Fibroblast of lung (primary cell): ENCODE measurements at regions not wholly inside any gene's neighbourhood (a gene's known extent, or its start where the extent isn't known, plus 50 kb on each side); places are given as distances from the start of the nearest gene placed in this dataset.

ENCODE experiments used
- DNase-seq, 2 donors: peaks; one replicate each; pipeline versions ENCODE4 v3.0.0 to v3.0.0-alpha.2; 2010; ENCODE audit warnings: low read depth in 2 of 2
- H2AFZ ChIP-seq: 2 replicates; pipeline ENCODE4 v1.5.1; 2012; ENCODE audit warnings: low read length, control low read depth, inconsistent platforms
- H3K27ac ChIP-seq: 2 replicates; pipeline ENCODE4 v1.5.1; 2011; ENCODE audit warnings: low read length, control low read depth; ENCODE audit not compliant: insufficient read depth
- H3K27me3 ChIP-seq: 2 replicates; pipeline ENCODE4 v1.5.1; 2011; ENCODE audit warnings: mild to moderate bottlenecking, low read length; ENCODE audit not compliant: control insufficient read depth, insufficient read depth
- H3K36me3 ChIP-seq: 2 replicates; pipeline ENCODE4 v1.5.1; 2011; ENCODE audit warnings: low read length; ENCODE audit not compliant: control insufficient read depth, insufficient read depth
- H3K4me1 ChIP-seq: 2 replicates; pipeline ENCODE4 v1.5.1; 2011; ENCODE audit warnings: low read length; ENCODE audit not compliant: control insufficient read depth, insufficient read depth; ENCODE audit errors: extremely low read depth
- H3K4me2 ChIP-seq: 2 replicates; pipeline ENCODE4 v1.5.1; 2011; ENCODE audit warnings: low read length, control low read depth; ENCODE audit not compliant: insufficient read depth; ENCODE audit errors: extremely low read depth
- H3K4me3 ChIP-seq, 4 experiments: fragments of 200-600 bp in 1 of 4; sonication (generic) in 1 of 4; replicated peaks in 1 of 4; 2 replicates each; pipeline ENCODE4 v1.5.1; 2011 to 2016; ENCODE audit warnings: low read length in 4 of 4, low read depth in 3 of 4, mild to moderate bottlenecking in 3 of 4, control low read depth in 2 of 4, inconsistent platforms in 1 of 4, mixed read lengths in 1 of 4; ENCODE audit not compliant: insufficient read depth in 1 of 4; ENCODE audit errors: control extremely low read depth in 1 of 4
- H3K79me2 ChIP-seq: 2 replicates; pipeline ENCODE4 v1.5.1; 2012; ENCODE audit warnings: mild to moderate bottlenecking, low read length, inconsistent platforms; ENCODE audit not compliant: control insufficient read depth, insufficient read depth
- H3K9ac ChIP-seq: 2 replicates; pipeline ENCODE4 v1.5.1; 2011; ENCODE audit warnings: mild to moderate bottlenecking, low read length, control low read depth; ENCODE audit not compliant: insufficient read depth
- H3K9me3 ChIP-seq: 2 replicates; pipeline ENCODE4 v1.5.1; 2012; ENCODE audit warnings: low read depth, low read length; ENCODE audit not compliant: control insufficient read depth, insufficient read depth
- H4K20me1 ChIP-seq: 2 replicates; pipeline ENCODE4 v1.5.1; 2011; ENCODE audit warnings: low read length; ENCODE audit not compliant: control insufficient read depth, insufficient read depth; ENCODE audit errors: extremely low read depth
- CTCF ChIP-seq, 2 donors: IDR thresholded peaks in 1 of 2; conservative IDR thresholded peaks in 1 of 2; 1 replicate in 1 of 2; 2 replicates in 1 of 2; pipeline ENCODE4 v1.5.1; 2011 to 2012; ENCODE audit warnings: low read length in 2 of 2, control low read depth in 1 of 2, inconsistent platforms in 1 of 2, low read depth in 1 of 2, mild to moderate bottlenecking in 1 of 2
- EZH2 ChIP-seq: IDR thresholded peaks from 2 replicates; pipeline ENCODE4 v1.5.1; 2012; ENCODE audit warnings: low read length, control low read depth, mild to moderate bottlenecking; ENCODE audit errors: missing control alignments

- Histone ChIP-seq H3K4me1 (no peaks in the 10 kb centered on the region), H3K9me3 (no peaks in the 10 kb centered on the region), H2AFZ (no peak overlapping the region), H3K4me2 (no peak overlapping the region), H3K36me3 (no peaks in the 10 kb centered on the region), H4K20me1 (no peaks in the 10 kb centered on the region), H3K27me3 (no peaks in the 10 kb centered on the region), H3K27ac (no peak overlapping the region), H3K4me3 (no peak overlapping the region), H3K9ac (no peak overlapping the region), H3K79me2 (no peaks in the 10 kb centered on the region)
- DNase-seq = no peak
- no peak for TF ChIP-seq EZH2
- no peak for TF ChIP-seq CTCF (conservative IDR thresholded peaks at IDR 0.05 in 1 of 2, IDR thresholded peaks at IDR 0.05 in 1 of 2; ENCODE audit: low read depth in 1 of 2, low read length in 2 of 2)
Measured at GRCh38 chr4:14671146-14671545, 331.1 kb upstream of the CPEB2 start.

GRCh38 chr4:14675279-14675985, 326.8 kb upstream of the CPEB2 start:
- no peak overlapping the region for H3K4me3 ChIP-seq
- H3K9ac ChIP-seq = no peak overlapping the region
- no peak overlapping the region for H3K4me2 ChIP-seq
- H3K79me2 ChIP-seq = no peaks in the 10 kb centered on the region
- TF ChIP-seq EZH2 (no peak), CTCF (conservative IDR thresholded peaks at IDR 0.05 in 1 of 2, IDR thresholded peaks at IDR 0.05 in 1 of 2; ENCODE audit: low read depth in 1 of 2, low read length in 2 of 2) (no peak)
- H4K20me1 ChIP-seq = no peaks in the 10 kb centered on the region
- no peak overlapping the region for H2AFZ ChIP-seq
- H3K4me1 ChIP-seq = no peaks in the 10 kb centered on the region
- no peak overlapping the region for H3K27ac ChIP-seq
- H3K27me3 ChIP-seq = no peaks in the 10 kb centered on the region
- DNase-seq = no peak
- H3K9me3 ChIP-seq = no peaks in the 10 kb centered on the region
- H3K36me3 ChIP-seq = no peaks in the 10 kb centered on the region

- peak in 1 of 2 donors; percentile 15 for DNase-seq
Measured at GRCh38 chr4:14679906-14680305, 322.4 kb upstream of the CPEB2 start.

More at GRCh38 chr4:14679906-14680305, 322.4 kb upstream of the CPEB2 start:
- H3K4me2 ChIP-seq = no peak overlapping the region
- no peaks in the 10 kb centered on the region for H3K9me3 ChIP-seq
- no peaks in the 10 kb centered on the region for H3K27me3 ChIP-seq
- H3K4me3 ChIP-seq = no peak overlapping the region
- no peak overlapping the region for H3K27ac ChIP-seq
- no peaks in the 10 kb centered on the region for H4K20me1 ChIP-seq
- no peaks in the 10 kb centered on the region for H3K4me1 ChIP-seq
- no peak overlapping the region for H2AFZ ChIP-seq
- TF ChIP-seq EZH2 (no peak), CTCF (conservative IDR thresholded peaks at IDR 0.05 in 1 of 2, IDR thresholded peaks at IDR 0.05 in 1 of 2; ENCODE audit: low read depth in 1 of 2, low read length in 2 of 2) (no peak)
- no peak overlapping the region for H3K9ac ChIP-seq
- H3K36me3 ChIP-seq = no peaks in the 10 kb centered on the region
- no peaks in the 10 kb centered on the region for H3K79me2 ChIP-seq
